ENCODE measurements at regions not wholly inside any gene's neighbourhood (a gene's known extent, or its start where the extent isn't known, plus 50 kb on each side); places are given as distances from the start of the nearest gene placed in this dataset.

DNA sequence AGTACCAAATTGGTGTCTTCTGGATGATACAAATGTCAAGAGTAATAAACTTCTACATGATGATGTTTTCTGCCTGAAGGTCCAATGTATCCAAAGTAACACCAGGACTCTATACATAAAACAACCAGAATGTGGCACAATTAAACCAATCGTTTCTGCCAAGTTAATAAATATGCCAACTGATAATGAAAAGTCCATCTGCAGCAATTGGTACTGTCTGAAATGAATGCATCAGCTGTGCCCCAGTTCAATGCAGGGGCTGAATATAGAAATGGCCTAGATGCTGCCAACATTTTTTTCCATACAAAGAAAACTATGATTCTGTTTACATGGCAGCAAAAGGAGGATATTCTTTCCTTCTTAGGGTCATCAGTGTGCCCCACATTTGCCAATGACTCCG, 137.2 kb upstream of the LSM8 start:
- TF ChIP-seq, protein P1, sequence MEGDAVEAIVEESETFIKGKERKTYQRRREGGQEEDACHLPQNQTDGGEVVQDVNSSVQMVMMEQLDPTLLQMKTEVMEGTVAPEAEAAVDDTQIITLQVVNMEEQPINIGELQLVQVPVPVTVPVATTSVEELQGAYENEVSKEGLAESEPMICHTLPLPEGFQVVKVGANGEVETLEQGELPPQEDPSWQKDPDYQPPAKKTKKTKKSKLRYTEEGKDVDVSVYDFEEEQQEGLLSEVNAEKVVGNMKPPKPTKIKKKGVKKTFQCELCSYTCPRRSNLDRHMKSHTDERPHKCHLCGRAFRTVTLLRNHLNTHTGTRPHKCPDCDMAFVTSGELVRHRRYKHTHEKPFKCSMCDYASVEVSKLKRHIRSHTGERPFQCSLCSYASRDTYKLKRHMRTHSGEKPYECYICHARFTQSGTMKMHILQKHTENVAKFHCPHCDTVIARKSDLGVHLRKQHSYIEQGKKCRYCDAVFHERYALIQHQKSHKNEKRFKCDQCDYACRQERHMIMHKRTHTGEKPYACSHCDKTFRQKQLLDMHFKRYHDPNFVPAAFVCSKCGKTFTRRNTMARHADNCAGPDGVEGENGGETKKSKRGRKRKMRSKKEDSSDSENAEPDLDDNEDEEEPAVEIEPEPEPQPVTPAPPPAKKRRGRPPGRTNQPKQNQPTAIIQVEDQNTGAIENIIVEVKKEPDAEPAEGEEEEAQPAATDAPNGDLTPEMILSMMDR (IDR thresholded peaks at IDR 0.05; ENCODE audit: low read depth, low read length), result no peak
- no peak for TF ChIP-seq EZH2phosphoT487 (IDR thresholded peaks at IDR 0.05; ENCODE audit: low read depth)
- no peaks in the 10 kb centered on the region for H3K79me2 ChIP-seq (ENCODE audit: low read length)
- no peak overlapping the region for H3K4me2 ChIP-seq (ENCODE audit: low read length)
- no peak overlapping the region for H3K9ac ChIP-seq (ENCODE audit: low read length)
- H2AFZ ChIP-seq (ENCODE audit: low read depth, low read length), result no peak overlapping the region
- no peak overlapping the region for H3K4me3 ChIP-seq (ENCODE audit: low read length)
- H4K20me1 ChIP-seq (ENCODE audit: insufficient read depth, low read length), result no peaks in the 10 kb centered on the region
- no peaks in the 10 kb centered on the region for H3K9me3 ChIP-seq (ENCODE audit: insufficient read depth, low read length)
- H3K4me1 ChIP-seq (ENCODE audit: low read length), result peaks cover 17% of the 10 kb centered on the region
- no peaks in the 10 kb centered on the region for H3K36me3 ChIP-seq (replicated peaks; ENCODE audit: low read depth, low read length)
- H3K27me3 ChIP-seq (ENCODE audit: low read depth, low read length), result no peaks in the 10 kb centered on the region
- H3K27ac ChIP-seq (ENCODE audit: low read length), result no peak overlapping the region

- Histone ChIP-seq H3K9me3 (ENCODE audit: insufficient read depth, low read length) (no peaks in the 10 kb centered on the region), H2AFZ (ENCODE audit: low read depth, low read length) (no peak overlapping the region), H3K4me1 (ENCODE audit: low read length) (peaks cover 6% of the 10 kb centered on the region), H3K27me3 (ENCODE audit: low read depth, low read length) (no peaks in the 10 kb centered on the region), H3K9ac (ENCODE audit: low read length) (no peak overlapping the region), H3K4me3 (ENCODE audit: low read length) (no peak overlapping the region), H3K79me2 (ENCODE audit: low read length) (no peaks in the 10 kb centered on the region), H3K4me2 (ENCODE audit: low read length) (no peak overlapping the region), H3K36me3 (replicated peaks; ENCODE audit: low read depth, low read length) (no peaks in the 10 kb centered on the region), H4K20me1 (ENCODE audit: insufficient read depth, low read length) (no peaks in the 10 kb centered on the region), H3K27ac (ENCODE audit: low read length) (no peak overlapping the region)
- TF ChIP-seq, protein P1 (IDR thresholded peaks at IDR 0.05; ENCODE audit: low read depth, low read length), result no peak
- TF ChIP-seq EZH2phosphoT487 (IDR thresholded peaks at IDR 0.05; ENCODE audit: low read depth), result no peak
Observed at GRCh38 chr7:118052336-118052735, 131.6 kb upstream of the LSM8 start.

- Histone ChIP-seq H3K9me3 (ENCODE audit: insufficient read depth, low read length) (no peaks in the 10 kb centered on the region), H3K79me2 (ENCODE audit: low read length) (no peaks in the 10 kb centered on the region), H3K4me1 (ENCODE audit: low read length) (peaks cover 6% of the 10 kb centered on the region), H3K27ac (ENCODE audit: low read length) (no peak overlapping the region), H3K9ac (ENCODE audit: low read length) (no peak overlapping the region), H4K20me1 (ENCODE audit: insufficient read depth, low read length) (no peaks in the 10 kb centered on the region), H3K36me3 (replicated peaks; ENCODE audit: low read depth, low read length) (no peaks in the 10 kb centered on the region), H2AFZ (ENCODE audit: low read depth, low read length) (no peak overlapping the region), H3K27me3 (ENCODE audit: low read depth, low read length) (no peaks in the 10 kb centered on the region), H3K4me2 (ENCODE audit: low read length) (no peak overlapping the region), H3K4me3 (ENCODE audit: low read length) (no peak overlapping the region)
- no peak for TF ChIP-seq EZH2phosphoT487 (IDR thresholded peaks at IDR 0.05; ENCODE audit: low read depth)
- TF ChIP-seq, protein P1 (IDR thresholded peaks at IDR 0.05; ENCODE audit: low read depth, low read length), result no peak
Observed at GRCh38 chr7:118053353-118053752, 130.6 kb upstream of the LSM8 start.

DNA sequence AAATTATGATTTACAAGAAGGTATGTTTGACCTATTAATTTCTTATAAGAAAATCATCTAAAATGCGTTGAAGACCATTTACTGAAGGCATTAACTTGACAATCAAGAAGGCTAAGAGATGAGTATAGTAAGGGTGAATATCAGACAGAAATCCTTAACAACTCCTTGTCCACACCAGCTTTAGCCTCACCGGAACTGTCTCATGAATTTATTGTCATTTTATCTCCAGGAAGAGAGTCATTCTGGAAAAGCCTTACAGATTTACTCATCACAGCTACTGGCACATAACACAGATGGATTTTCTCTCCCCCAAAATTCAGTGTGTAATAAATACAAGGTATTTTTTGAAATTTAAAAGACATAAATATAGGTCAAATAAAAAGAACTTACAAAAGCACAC, 129.4 kb upstream of the LSM8 start:
- Histone ChIP-seq H3K79me2 (ENCODE audit: low read length) (no peaks in the 10 kb centered on the region), H3K4me3 (ENCODE audit: low read length) (no peak overlapping the region), H2AFZ (ENCODE audit: low read depth, low read length) (no peak overlapping the region), H3K36me3 (replicated peaks; ENCODE audit: low read depth, low read length) (no peaks in the 10 kb centered on the region), H3K4me2 (ENCODE audit: low read length) (no peak overlapping the region), H3K27me3 (ENCODE audit: low read depth, low read length) (no peaks in the 10 kb centered on the region), H3K9me3 (ENCODE audit: insufficient read depth, low read length) (no peaks in the 10 kb centered on the region), H4K20me1 (ENCODE audit: insufficient read depth, low read length) (no peaks in the 10 kb centered on the region), H3K9ac (ENCODE audit: low read length) (no peak overlapping the region), H3K27ac (ENCODE audit: low read length) (no peak overlapping the region), H3K4me1 (ENCODE audit: low read length) (peaks cover 8% of the 10 kb centered on the region)
- TF ChIP-seq EZH2phosphoT487 (IDR thresholded peaks at IDR 0.05; ENCODE audit: low read depth), result no peak

- Histone ChIP-seq H3K36me3 (replicated peaks; ENCODE audit: low read depth, low read length) (no peaks in the 10 kb centered on the region), H2AFZ (ENCODE audit: low read depth, low read length) (no peak overlapping the region), H3K4me3 (ENCODE audit: low read length) (no peak overlapping the region), H3K9me3 (ENCODE audit: insufficient read depth, low read length) (no peaks in the 10 kb centered on the region), H4K20me1 (ENCODE audit: insufficient read depth, low read length) (no peaks in the 10 kb centered on the region), H3K79me2 (ENCODE audit: low read length) (no peaks in the 10 kb centered on the region), H3K27me3 (ENCODE audit: low read depth, low read length) (no peaks in the 10 kb centered on the region), H3K4me2 (ENCODE audit: low read length) (no peak overlapping the region), H3K4me1 (ENCODE audit: low read length) (peaks cover 8% of the 10 kb centered on the region), H3K9ac (ENCODE audit: low read length) (no peak overlapping the region), H3K27ac (ENCODE audit: low read length) (no peak overlapping the region)
- no peak for TF ChIP-seq EZH2phosphoT487 (IDR thresholded peaks at IDR 0.05; ENCODE audit: low read depth)
- TF ChIP-seq, protein P1 (IDR thresholded peaks at IDR 0.05; ENCODE audit: low read depth, low read length), result no peak
Observed at GRCh38 chr7:118055647-118056046, 128.3 kb upstream of the LSM8 start.

All from OCI-LY3 (cell line).